ENCODE measurements at regions not wholly inside any gene's neighbourhood (a gene's known extent, or its start where the extent isn't known, plus 50 kb on each side); places are given as distances from the start of the nearest gene placed in this dataset.

DNA sequence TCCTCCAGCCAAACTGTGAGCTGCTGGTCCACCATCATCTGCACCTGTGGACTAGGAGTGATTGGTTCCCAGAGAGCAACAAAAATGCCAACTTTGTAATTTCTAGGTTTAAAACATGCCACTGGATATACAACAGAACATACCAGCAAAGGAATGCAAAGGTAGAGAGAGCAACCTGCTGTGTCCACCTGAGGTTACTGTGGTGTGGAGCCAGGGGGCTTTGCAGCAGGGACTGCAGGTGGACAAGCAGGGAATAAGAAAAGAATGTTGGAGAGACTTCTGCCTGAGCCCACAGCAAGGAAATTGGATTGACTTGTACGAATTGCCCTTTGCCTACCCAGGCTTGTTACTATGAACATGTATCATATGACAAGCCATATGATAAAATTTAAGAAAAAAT, 345.2 kb upstream of the SPHKAP start:
- 3% methylated on average over 1 of the region's 1 CpG for WGBS (ENCODE audit: low lambda C conversion rate)
- no peaks in the 10 kb centered on the region for H3K4me1 ChIP-seq (ENCODE audit: insufficient read depth, low read length)
- no peak overlapping the region for H3K27ac ChIP-seq (ENCODE audit: extremely low read length, insufficient read depth, low read length)
- H3K9ac ChIP-seq (ENCODE audit: insufficient read depth, low read depth, low read length) = no peak overlapping the region
- no peak overlapping the region for H3K4me2 ChIP-seq (ENCODE audit: low read depth, low read length)
- POLR2A ChIA-PET = no interaction called here
- no peak for ATAC-seq
- H3K79me2 ChIP-seq (ENCODE audit: insufficient read depth, low read length) = no peaks in the 10 kb centered on the region
- intact Hi-C loops (cut with micrococcal nuclease; ENCODE audit: unreplicated experiment) = no loop called here
- H3K4me3 ChIP-seq (replicated peaks in 1 of 3; ENCODE audit: insufficient read depth in 1 of 3, low read depth in 2 of 3, low read length in 3 of 3) = no peak overlapping the region
- DNase-seq (ENCODE audit: low spot score) = no peak
- no peak for FAIRE-seq
- no peaks in the 10 kb centered on the region for H4K20me1 ChIP-seq (ENCODE audit: insufficient read depth, low read length)
- CTCF ChIA-PET (ENCODE audit: low intra/inter-chr PET ratio, low total read pairs) = no interaction called here
- in situ Hi-C loops (cut with HindIII; ENCODE audit: extremely low pct_ligation_motif_present, low pct_unique_long_range_greater_than_20kb) = no loop called here
- no TSS peak for BruUV-seq (replicated peaks)
- H2AFZ ChIP-seq (ENCODE audit: low read length) = no peak overlapping the region
- TF ChIP-seq HNF4G (IDR thresholded peaks at IDR 0.05; ENCODE audit: borderline replicate concordance, low read depth, low read length) = no peak
- no peak for TF ChIP-seq HNF4G (CRISPR knock-in tag; IDR thresholded peaks at IDR 0.05; ENCODE audit: borderline replicate concordance, low read depth)
- no peak for TF ChIP-seq ZNF451 (CRISPR knock-in tag; IDR thresholded peaks at IDR 0.05)
- no peak for TF ChIP-seq MLLT10 (CRISPR knock-in tag; IDR thresholded peaks at IDR 0.05)
- no peak for TF ChIP-seq SMAD3 (CRISPR knock-in tag; IDR thresholded peaks at IDR 0.05)
- no peak for TF ChIP-seq ZNF766 (CRISPR knock-in tag; IDR thresholded peaks at IDR 0.05; ENCODE audit: borderline replicate concordance)
- TF ChIP-seq KLF15 (CRISPR knock-in tag; IDR thresholded peaks at IDR 0.05; ENCODE audit: borderline replicate concordance) = no peak
- TF ChIP-seq ZFP41 (CRISPR knock-in tag; IDR thresholded peaks at IDR 0.05; ENCODE audit: borderline replicate concordance) = no peak
- no peak for TF ChIP-seq KLF11 (CRISPR knock-in tag; IDR thresholded peaks at IDR 0.05)
- no peak for TF ChIP-seq CC2D1A (CRISPR knock-in tag; IDR thresholded peaks at IDR 0.05)
- no peak for TF ChIP-seq KLF6 (CRISPR knock-in tag; IDR thresholded peaks at IDR 0.05)
- peaks cover 94% of the 10 kb centered on the region for H3K9me3 ChIP-seq (ENCODE audit: low read length)
- no peaks in the 10 kb centered on the region for H3K27me3 ChIP-seq (ENCODE audit: control insufficient read depth in 1 of 2, insufficient read depth in 2 of 2, low read length in 2 of 2)
- H3K36me3 ChIP-seq (replicated peaks in 1 of 2; ENCODE audit: control insufficient read depth in 1 of 2, insufficient read depth in 2 of 2, low read length in 2 of 2) = no peaks in the 10 kb centered on the region

GRCh38 chr2:228522977-228523376, 341.5 kb upstream of the SPHKAP start:
- H4K20me1 ChIP-seq (ENCODE audit: insufficient read depth, low read length) = no peaks in the 10 kb centered on the region
- ATAC-seq (no peak), FAIRE-seq (no peak), DNase-seq (ENCODE audit: low spot score) (no peak)
- H3K9ac ChIP-seq (ENCODE audit: insufficient read depth, low read depth, low read length) = no peak overlapping the region
- in situ Hi-C loops (cut with HindIII; ENCODE audit: extremely low pct_ligation_motif_present, low pct_unique_long_range_greater_than_20kb) = no loop called here
- TF ChIP-seq ZNF331 (CRISPR knock-in tag; IDR thresholded peaks at IDR 0.05) = peak; percentile 76
- no peak for TF ChIP-seq ZNF772 (CRISPR knock-in tag; IDR thresholded peaks at IDR 0.05)
- 8% methylated on average over 3 of the region's 3 CpGs for WGBS (ENCODE audit: low lambda C conversion rate)
- H2AFZ ChIP-seq (ENCODE audit: low read length) = no peak overlapping the region
- no peaks in the 10 kb centered on the region for H3K36me3 ChIP-seq (replicated peaks in 1 of 2; ENCODE audit: control insufficient read depth in 1 of 2, insufficient read depth in 2 of 2, low read length in 2 of 2)
- ChIA-PET POLR2A (no interaction called here), CTCF (ENCODE audit: low intra/inter-chr PET ratio, low total read pairs) (no interaction called here)
- H3K4me3 ChIP-seq (replicated peaks in 1 of 3; ENCODE audit: insufficient read depth in 1 of 3, low read depth in 2 of 3, low read length in 3 of 3) = no peak overlapping the region
- BruUV-seq (replicated peaks) = no TSS peak
- no peak overlapping the region for H3K4me2 ChIP-seq (ENCODE audit: low read depth, low read length)
- H3K4me1 ChIP-seq (ENCODE audit: insufficient read depth, low read length) = no peaks in the 10 kb centered on the region
- no peaks in the 10 kb centered on the region for H3K27me3 ChIP-seq (ENCODE audit: control insufficient read depth in 1 of 2, insufficient read depth in 2 of 2, low read length in 2 of 2)
- intact Hi-C loops (cut with micrococcal nuclease; ENCODE audit: unreplicated experiment) = no loop called here
- no peak overlapping the region for H3K27ac ChIP-seq (ENCODE audit: extremely low read length, insufficient read depth, low read length)
- no peaks in the 10 kb centered on the region for H3K79me2 ChIP-seq (ENCODE audit: insufficient read depth, low read length)
- peaks cover 94% of the 10 kb centered on the region for H3K9me3 ChIP-seq (ENCODE audit: low read length)

Data from HepG2 (cell line).